Hepatocyte (in vitro differentiated cells): ENCODE measurements at regions not wholly inside any gene's neighbourhood (a gene's known extent, or its start where the extent isn't known, plus 50 kb on each side); places are given as distances from the start of the nearest gene placed in this dataset.

Source experiments
- DNase-seq: peaks from one replicate; pipeline ENCODE4 v3.0.0-alpha.2; 2016; ENCODE audit warnings: low spot score
- H2AFZ ChIP-seq: fragments of 200-600 bp; sonication (generic); 2 replicates; pipeline ENCODE4 v1.6.0; 2016; ENCODE audit warnings: antibody characterized with exemption, mild to moderate bottlenecking
- H3K27ac ChIP-seq: fragments of 200-600 bp; sonication (generic); 2 replicates; pipeline ENCODE4 v1.5.1; 2016; ENCODE audit warnings: mild to moderate bottlenecking
- H3K27me3 ChIP-seq: fragments of 200-600 bp; sonication (generic); 2 replicates; pipeline ENCODE4 v1.6.1; 2016
- H3K36me3 ChIP-seq: fragments of 200-600 bp; sonication (generic); replicated peaks from 2 replicates; pipeline ENCODE4 v1.5.1; 2016; ENCODE audit warnings: low read depth; ENCODE audit not compliant: insufficient read depth
- H3K4me1 ChIP-seq: fragments of 200-600 bp; sonication (generic); 2 replicates; pipeline ENCODE4 v1.5.1; 2016; ENCODE audit warnings: mild to moderate bottlenecking, moderate library complexity; ENCODE audit not compliant: insufficient read depth
- H3K4me2 ChIP-seq: fragments of 200-600 bp; sonication (generic); 2 replicates; pipeline ENCODE4 v1.6.0; 2016
- H3K4me3 ChIP-seq: fragments of 200-600 bp; sonication (generic); 2 replicates; pipeline ENCODE4 v1.5.1; 2016; ENCODE audit warnings: mild to moderate bottlenecking
- H3K79me2 ChIP-seq: fragments of 200-600 bp; sonication (generic); 2 replicates; pipeline ENCODE4 v1.6.0; 2017; ENCODE audit warnings: mild to moderate bottlenecking
- H3K9me2 ChIP-seq: fragments of 200-600 bp; sonication (generic); replicated peaks from 2 replicates; pipeline ENCODE4 v1.6.0; 2017; ENCODE audit warnings: mild to moderate bottlenecking; ENCODE audit not compliant: insufficient read depth
- H3K9me3 ChIP-seq: fragments of 200-600 bp; sonication (generic); 2 replicates; pipeline ENCODE4 v1.5.1; 2016; ENCODE audit warnings: low read depth, mild to moderate bottlenecking
- H4K20me1 ChIP-seq: fragments of 200-600 bp; sonication (generic); 2 replicates; pipeline ENCODE4 v1.6.0; 2016; ENCODE audit warnings: mild to moderate bottlenecking; ENCODE audit not compliant: insufficient read depth, poor library complexity, severe bottlenecking
- EZH2 ChIP-seq: fragments of 200-600 bp; sonication (generic); IDR thresholded peaks from 2 replicates; pipeline ENCODE4 v1.6.1; 2016; ENCODE audit warnings: antibody characterized with exemption, mild to moderate bottlenecking, borderline replicate concordance
- EZH2phosphoT487 ChIP-seq: fragments of 200-600 bp; sonication (generic); IDR thresholded peaks from one replicate; pipeline ENCODE4 v1.6.1; 2018; ENCODE audit warnings: antibody characterized with exemption, mild to moderate bottlenecking, low read depth, moderate library complexity; ENCODE audit not compliant: unreplicated experiment, severe bottlenecking
- WGBS: methylation state at CpG from one replicate; pipeline ENCODE4 v1.1.6; 2016; ENCODE audit warnings: low lambda C conversion rate; ENCODE audit errors: missing lambda C conversion rate; 5-methylcytosine and 5-hydroxymethylcytosine counted together
- TF ChIP-seq, protein P1 (sequence below): fragments of 200-600 bp; sonication (generic); IDR thresholded peaks from 2 replicates; pipeline ENCODE4 v1.5.1; 2016; ENCODE audit warnings: antibody characterized with exemption, mild to moderate bottlenecking; ENCODE audit not compliant: poor library complexity

- H3K79me2 ChIP-seq: no peaks in the 10 kb centered on the region
- no peaks in the 10 kb centered on the region for H3K27me3 ChIP-seq
- H3K27ac ChIP-seq: no peak overlapping the region
- no peak for DNase-seq
- H3K4me3 ChIP-seq: no peak overlapping the region
- no peak overlapping the region for H3K4me2 ChIP-seq
- TF ChIP-seq EZH2 (no peak), EZH2phosphoT487 (no peak)
- H3K4me1 ChIP-seq: no peaks in the 10 kb centered on the region
- H3K9me2 ChIP-seq: no peaks in the 10 kb centered on the region
- no peaks in the 10 kb centered on the region for H4K20me1 ChIP-seq
- no peaks in the 10 kb centered on the region for H3K9me3 ChIP-seq
- H3K36me3 ChIP-seq: no peaks in the 10 kb centered on the region
- no peak overlapping the region for H2AFZ ChIP-seq
- WGBS: 71% methylated on average over 2 of the region's 2 CpGs
These were observed 376.8 kb downstream of the PCNX1 start for GRCh38 chr14:71284048-71284447.

GRCh38 chr14:71286126-71286525, 378.9 kb downstream of the PCNX1 start:
- Histone ChIP-seq H3K4me2 (no peak overlapping the region), H3K9me2 (no peaks in the 10 kb centered on the region), H3K79me2 (no peaks in the 10 kb centered on the region), H3K27ac (no peak overlapping the region), H3K4me3 (no peak overlapping the region), H2AFZ (no peak overlapping the region), H4K20me1 (no peaks in the 10 kb centered on the region), H3K9me3 (no peaks in the 10 kb centered on the region), H3K4me1 (no peaks in the 10 kb centered on the region), H3K36me3 (no peaks in the 10 kb centered on the region), H3K27me3 (no peaks in the 10 kb centered on the region)
- TF ChIP-seq, protein P1, sequence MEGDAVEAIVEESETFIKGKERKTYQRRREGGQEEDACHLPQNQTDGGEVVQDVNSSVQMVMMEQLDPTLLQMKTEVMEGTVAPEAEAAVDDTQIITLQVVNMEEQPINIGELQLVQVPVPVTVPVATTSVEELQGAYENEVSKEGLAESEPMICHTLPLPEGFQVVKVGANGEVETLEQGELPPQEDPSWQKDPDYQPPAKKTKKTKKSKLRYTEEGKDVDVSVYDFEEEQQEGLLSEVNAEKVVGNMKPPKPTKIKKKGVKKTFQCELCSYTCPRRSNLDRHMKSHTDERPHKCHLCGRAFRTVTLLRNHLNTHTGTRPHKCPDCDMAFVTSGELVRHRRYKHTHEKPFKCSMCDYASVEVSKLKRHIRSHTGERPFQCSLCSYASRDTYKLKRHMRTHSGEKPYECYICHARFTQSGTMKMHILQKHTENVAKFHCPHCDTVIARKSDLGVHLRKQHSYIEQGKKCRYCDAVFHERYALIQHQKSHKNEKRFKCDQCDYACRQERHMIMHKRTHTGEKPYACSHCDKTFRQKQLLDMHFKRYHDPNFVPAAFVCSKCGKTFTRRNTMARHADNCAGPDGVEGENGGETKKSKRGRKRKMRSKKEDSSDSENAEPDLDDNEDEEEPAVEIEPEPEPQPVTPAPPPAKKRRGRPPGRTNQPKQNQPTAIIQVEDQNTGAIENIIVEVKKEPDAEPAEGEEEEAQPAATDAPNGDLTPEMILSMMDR: no peak
- TF ChIP-seq EZH2: no peak
- TF ChIP-seq EZH2phosphoT487: no peak
- no peak for DNase-seq
- 89% methylated on average over 1 of the region's 1 CpG for WGBS

- no peaks in the 10 kb centered on the region for H4K20me1 ChIP-seq
- no peaks in the 10 kb centered on the region for H3K4me1 ChIP-seq
- H3K4me3 ChIP-seq: no peak overlapping the region
- no peaks in the 10 kb centered on the region for H3K9me3 ChIP-seq
- H3K79me2 ChIP-seq: no peaks in the 10 kb centered on the region
- 93% methylated on average over 2 of the region's 2 CpGs for WGBS
- no peak overlapping the region for H2AFZ ChIP-seq
- H3K36me3 ChIP-seq: no peaks in the 10 kb centered on the region
- no peaks in the 10 kb centered on the region for H3K9me2 ChIP-seq
- H3K4me2 ChIP-seq: no peak overlapping the region
- DNase-seq: no peak
- TF ChIP-seq EZH2: no peak
- TF ChIP-seq, protein P1: no peak
- no peak for TF ChIP-seq EZH2phosphoT487
- H3K27ac ChIP-seq: no peak overlapping the region
- no peaks in the 10 kb centered on the region for H3K27me3 ChIP-seq
These were observed 380.3 kb downstream of the PCNX1 start for GRCh38 chr14:71287567-71287966.

DNA sequence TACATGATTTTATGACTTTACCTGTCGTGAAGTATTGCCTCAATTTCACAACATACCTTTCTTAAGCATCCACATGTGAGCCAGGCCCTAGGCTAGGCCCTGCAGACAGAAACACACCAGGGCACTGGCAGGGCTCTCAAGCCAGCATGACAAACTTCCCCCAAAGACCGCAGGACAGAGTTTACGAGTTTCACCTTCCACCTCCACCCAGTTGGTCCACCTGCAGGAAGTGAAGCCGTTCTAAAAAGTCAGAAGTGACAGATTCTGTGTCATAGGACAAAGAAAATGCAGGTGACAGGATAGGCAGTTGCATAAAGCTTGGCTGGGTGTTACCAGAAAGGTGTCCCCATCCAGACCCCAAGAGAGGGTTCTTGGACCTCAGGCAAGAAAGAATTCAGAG, 382.3 kb downstream of the PCNX1 start:
- H2AFZ ChIP-seq: no peak overlapping the region
- H4K20me1 ChIP-seq: no peaks in the 10 kb centered on the region
- H3K27ac ChIP-seq: peak overlapping the region; percentile 19
- 81% methylated on average over 4 of the region's 4 CpGs for WGBS
- H3K9me2 ChIP-seq: no peaks in the 10 kb centered on the region
- no peak for DNase-seq
- H3K36me3 ChIP-seq: no peaks in the 10 kb centered on the region
- no peaks in the 10 kb centered on the region for H3K9me3 ChIP-seq
- H3K4me2 ChIP-seq: no peak overlapping the region
- no peaks in the 10 kb centered on the region for H3K79me2 ChIP-seq
- no peaks in the 10 kb centered on the region for H3K27me3 ChIP-seq
- TF ChIP-seq, protein P1: no peak
- TF ChIP-seq EZH2phosphoT487 (no peak), EZH2 (no peak)
- H3K4me3 ChIP-seq: no peak overlapping the region
- no peaks in the 10 kb centered on the region for H3K4me1 ChIP-seq
